ENCODE measurements at regions not wholly inside any gene's neighbourhood (a gene's known extent, or its start where the extent isn't known, plus 50 kb on each side); places are given as distances from the start of the nearest gene placed in this dataset.

- Mint-ChIP-seq H3K27ac (no peak overlapping the region), H3K27me3 (peaks cover 7% of the 10 kb centered on the region), H3K4me1 (ENCODE audit: low read depth) (peaks cover 4% of the 10 kb centered on the region), H3K9me3 (no peaks in the 10 kb centered on the region), H3K36me3 (ENCODE audit: low read depth) (no peaks in the 10 kb centered on the region), H3K4me3 (no peak overlapping the region)
- no peak for TF ChIP-seq CTCF (IDR thresholded peaks at IDR 0.05)
- DNase-seq (no peak), ATAC-seq (no peak)
- ChIA-PET CTCF (interaction anchor here (1.3 kb wide), 1 partner anchor 13 kb away, joined by 4 read pairs; no protein-coding TSS in a partner anchor), POLR2A (no interaction called here)
- intact Hi-C loops (cut with micrococcal nuclease) = no loop called here
Measured at GRCh38 chr7:22895140-22895827, 72.6 kb upstream of the TOMM7 start.

GRCh38 chr7:22894546-22894945 lies 71.9 kb upstream of the TOMM7 start:
- Mint-ChIP-seq H3K4me1 (ENCODE audit: low read depth) (peaks cover 4% of the 10 kb centered on the region), H3K9me3 (no peaks in the 10 kb centered on the region), H3K36me3 (ENCODE audit: low read depth) (no peaks in the 10 kb centered on the region), H3K27me3 (peaks cover 7% of the 10 kb centered on the region), H3K4me3 (no peak overlapping the region), H3K27ac (no peak overlapping the region)
- ATAC-seq (no peak), DNase-seq (no peak)
- intact Hi-C loops (cut with micrococcal nuclease) = no loop called here
- TF ChIP-seq CTCF (IDR thresholded peaks at IDR 0.05) = no peak
- ChIA-PET POLR2A (no interaction called here), CTCF (no interaction called here)

DNA sequence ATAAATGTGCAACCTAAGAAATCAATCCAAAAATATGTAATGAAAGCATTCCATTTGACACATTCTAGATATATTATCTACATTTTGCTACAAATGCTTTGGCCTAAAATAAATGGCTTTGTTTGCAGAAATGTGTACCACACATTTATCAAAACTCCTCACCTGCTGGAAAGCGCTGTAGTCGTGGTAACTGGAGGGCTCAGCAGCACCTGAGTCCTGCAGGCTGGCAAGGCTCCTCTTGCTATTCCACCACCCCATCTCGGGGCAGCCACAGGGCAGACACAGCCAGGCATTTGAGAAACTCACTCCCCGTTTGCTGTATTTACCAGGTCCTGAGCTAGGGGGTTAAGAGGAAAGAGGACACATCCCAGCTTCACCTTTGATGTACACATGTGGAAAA lies 68.1 kb upstream of the TOMM7 start:
- intact Hi-C loops (cut with micrococcal nuclease) = no loop called here
- Mint-ChIP-seq H3K27me3 (peaks cover 5% of the 10 kb centered on the region), H3K36me3 (ENCODE audit: low read depth) (no peaks in the 10 kb centered on the region), H3K4me1 (ENCODE audit: low read depth) (peaks cover 7% of the 10 kb centered on the region), H3K27ac (no peak overlapping the region), H3K4me3 (no peak overlapping the region), H3K9me3 (no peaks in the 10 kb centered on the region)
- TF ChIP-seq CTCF (IDR thresholded peaks at IDR 0.05) = no peak
- DNase-seq = no peak
- no peak for ATAC-seq
- POLR2A ChIA-PET = interaction anchor here (1.0 kb wide), 1 partner anchor 22 kb away, joined by 3 read pairs; no protein-coding TSS in a partner anchor
- CTCF ChIA-PET = no interaction called here

GRCh38 chr7:22885797-22886261 lies 63.2 kb upstream of the TOMM7 start:
- Mint-ChIP-seq H3K4me1 (ENCODE audit: low read depth) (peaks cover 45% of the 10 kb centered on the region), H3K27ac (peak overlapping the region; percentile 97), H3K36me3 (ENCODE audit: low read depth) (no peaks in the 10 kb centered on the region), H3K27me3 (no peaks in the 10 kb centered on the region), H3K4me3 (peak overlapping the region; percentile 53), H3K9me3 (peaks cover 3% of the 10 kb centered on the region)
- intact Hi-C loops (cut with micrococcal nuclease) = no loop called here
- DNase-seq (peak; percentile 85), ATAC-seq (peak; percentile 84)
- ChIA-PET POLR2A (interaction anchor here (0.6 to 2.9 kb wide), 7 partner anchors 11 to 220 kb away, joined by 3 to 22 read pairs (median 4); partner anchors contain the start of gene KLHL7), CTCF (interaction anchor here (1.3 to 2.4 kb wide), 4 partner anchors 25 to 325 kb away, joined by 3 to 7 read pairs (median 6); no protein-coding TSS in a partner anchor)
- TF ChIP-seq CTCF (IDR thresholded peaks at IDR 0.05) = no peak
